ENCODE measurements at regions not wholly inside any gene's neighbourhood (a gene's known extent, or its start where the extent isn't known, plus 50 kb on each side); places are given as distances from the start of the nearest gene placed in this dataset.

GRCh38 chr6:92586236-92586977, 833.0 kb downstream of the EPHA7 start:
- DNase-seq: no peak
- ChIA-PET CTCF (no interaction called here), POLR2A (ENCODE audit: unreplicated experiment) (no interaction called here)
- no peaks in the 10 kb centered on the region for H3K9me3 ChIP-seq (ENCODE audit: insufficient read depth, low read depth)
- H3K4me3 ChIP-seq: no peak overlapping the region
- no peak for TF ChIP-seq EZH2 (IDR thresholded peaks at IDR 0.05; ENCODE audit: low read depth)
- TF ChIP-seq, protein P1, sequence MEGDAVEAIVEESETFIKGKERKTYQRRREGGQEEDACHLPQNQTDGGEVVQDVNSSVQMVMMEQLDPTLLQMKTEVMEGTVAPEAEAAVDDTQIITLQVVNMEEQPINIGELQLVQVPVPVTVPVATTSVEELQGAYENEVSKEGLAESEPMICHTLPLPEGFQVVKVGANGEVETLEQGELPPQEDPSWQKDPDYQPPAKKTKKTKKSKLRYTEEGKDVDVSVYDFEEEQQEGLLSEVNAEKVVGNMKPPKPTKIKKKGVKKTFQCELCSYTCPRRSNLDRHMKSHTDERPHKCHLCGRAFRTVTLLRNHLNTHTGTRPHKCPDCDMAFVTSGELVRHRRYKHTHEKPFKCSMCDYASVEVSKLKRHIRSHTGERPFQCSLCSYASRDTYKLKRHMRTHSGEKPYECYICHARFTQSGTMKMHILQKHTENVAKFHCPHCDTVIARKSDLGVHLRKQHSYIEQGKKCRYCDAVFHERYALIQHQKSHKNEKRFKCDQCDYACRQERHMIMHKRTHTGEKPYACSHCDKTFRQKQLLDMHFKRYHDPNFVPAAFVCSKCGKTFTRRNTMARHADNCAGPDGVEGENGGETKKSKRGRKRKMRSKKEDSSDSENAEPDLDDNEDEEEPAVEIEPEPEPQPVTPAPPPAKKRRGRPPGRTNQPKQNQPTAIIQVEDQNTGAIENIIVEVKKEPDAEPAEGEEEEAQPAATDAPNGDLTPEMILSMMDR (conservative IDR thresholded peaks at IDR 0.05): no peak
- H3K9me2 ChIP-seq (ENCODE audit: insufficient read depth): no peaks in the 10 kb centered on the region
- H3F3A ChIP-seq (ENCODE audit: insufficient read depth, low read depth): no peaks in the 10 kb centered on the region
- H2AFZ ChIP-seq: no peak overlapping the region
- no TSS peak for BruUV-seq (replicated peaks)
- H3K4me1 ChIP-seq (replicated peaks; ENCODE audit: insufficient read depth): no peaks in the 10 kb centered on the region
- H3K27me3 ChIP-seq (ENCODE audit: insufficient read depth, low read depth): no peaks in the 10 kb centered on the region
- H4K20me1 ChIP-seq (ENCODE audit: insufficient read depth): no peaks in the 10 kb centered on the region
- no peaks in the 10 kb centered on the region for H3K36me3 ChIP-seq (ENCODE audit: low read depth)
- intact Hi-C loops (cut with micrococcal nuclease; ENCODE audit: unreplicated experiment): no loop called here
- H3K27ac ChIP-seq: no peak overlapping the region
- no peaks in the 10 kb centered on the region for H3K79me2 ChIP-seq (ENCODE audit: low read depth)
- H3K4me2 ChIP-seq: no peak overlapping the region

GRCh38 chr6:92582211-92582610, 837.1 kb downstream of the EPHA7 start:
- Histone ChIP-seq H3K36me3 (ENCODE audit: low read depth) (no peaks in the 10 kb centered on the region), H3K9me2 (ENCODE audit: insufficient read depth) (no peaks in the 10 kb centered on the region), H3F3A (ENCODE audit: insufficient read depth, low read depth) (no peaks in the 10 kb centered on the region), H3K79me2 (ENCODE audit: low read depth) (no peaks in the 10 kb centered on the region), H3K4me1 (replicated peaks; ENCODE audit: insufficient read depth) (no peaks in the 10 kb centered on the region), H3K27ac (no peak overlapping the region), H2AFZ (no peak overlapping the region), H3K4me3 (no peak overlapping the region), H3K9me3 (ENCODE audit: insufficient read depth, low read depth) (no peaks in the 10 kb centered on the region), H3K4me2 (no peak overlapping the region), H4K20me1 (ENCODE audit: insufficient read depth) (no peaks in the 10 kb centered on the region), H3K27me3 (ENCODE audit: insufficient read depth, low read depth) (no peaks in the 10 kb centered on the region)
- DNase-seq: no peak
- CTCF ChIA-PET: no interaction called here
- POLR2A ChIA-PET (ENCODE audit: unreplicated experiment): no interaction called here
- intact Hi-C loops (cut with micrococcal nuclease; ENCODE audit: unreplicated experiment): no loop called here
- TF ChIP-seq, protein P1 (conservative IDR thresholded peaks at IDR 0.05): no peak
- no peak for TF ChIP-seq EZH2 (IDR thresholded peaks at IDR 0.05; ENCODE audit: low read depth)
- BruUV-seq (replicated peaks): no TSS peak

- ChIA-PET CTCF (no interaction called here), POLR2A (ENCODE audit: unreplicated experiment) (no interaction called here)
- Histone ChIP-seq H4K20me1 (ENCODE audit: insufficient read depth) (no peaks in the 10 kb centered on the region), H3K4me2 (no peak overlapping the region), H3K27me3 (ENCODE audit: insufficient read depth, low read depth) (no peaks in the 10 kb centered on the region), H3F3A (ENCODE audit: insufficient read depth, low read depth) (no peaks in the 10 kb centered on the region), H3K9me2 (ENCODE audit: insufficient read depth) (no peaks in the 10 kb centered on the region), H3K79me2 (ENCODE audit: low read depth) (no peaks in the 10 kb centered on the region), H3K9me3 (ENCODE audit: insufficient read depth, low read depth) (no peaks in the 10 kb centered on the region), H3K4me1 (replicated peaks; ENCODE audit: insufficient read depth) (no peaks in the 10 kb centered on the region), H3K36me3 (ENCODE audit: low read depth) (no peaks in the 10 kb centered on the region), H3K27ac (no peak overlapping the region), H2AFZ (no peak overlapping the region), H3K4me3 (no peak overlapping the region)
- BruUV-seq (replicated peaks): no TSS peak
- TF ChIP-seq, protein P1 (conservative IDR thresholded peaks at IDR 0.05): no peak
- TF ChIP-seq EZH2 (IDR thresholded peaks at IDR 0.05; ENCODE audit: low read depth): no peak
- no peak for DNase-seq
- intact Hi-C loops (cut with micrococcal nuclease; ENCODE audit: unreplicated experiment): no loop called here
Observed at GRCh38 chr6:92577077-92577719, 842.2 kb downstream of the EPHA7 start.
